GM23338 (cell line): ENCODE measurements at regions not wholly inside any gene's neighbourhood (a gene's known extent, or its start where the extent isn't known, plus 50 kb on each side); places are given as distances from the start of the nearest gene placed in this dataset.

Experiments used
- ATAC-seq: fragments of 200-7000 bp; cut with Tn5 transposase; 3 replicates; pipeline ENCODE4 v1.9.1; 2020
- DNase-seq: peaks from one replicate; pipeline ENCODE4 v3.0.0-alpha.2; 2015; ENCODE audit warnings: low spot score
- H2AFZ ChIP-seq: fragments of 200-600 bp; sonication (generic); 2 replicates; pipeline ENCODE4 v1.8.0; 2016; ENCODE audit warnings: antibody characterized with exemption, mild to moderate bottlenecking, moderate library complexity
- H3F3A ChIP-seq: fragments of 200-600 bp; sonication (generic); replicated peaks from 2 replicates; pipeline ENCODE4 v1.8.0; 2017; ENCODE audit warnings: antibody characterized with exemption, mixed run types, low read depth
- H3K27ac ChIP-seq: fragments of 200-600 bp; sonication (generic); 2 replicates; pipeline ENCODE4 v1.6.1; 2016; ENCODE audit warnings: low read depth
- H3K27me3 ChIP-seq: fragments of 200-600 bp; sonication (generic); 2 replicates; pipeline ENCODE4 v1.8.0; 2016; ENCODE audit warnings: mild to moderate bottlenecking, mixed run types, moderate library complexity; ENCODE audit not compliant: insufficient read depth
- H3K36me3 ChIP-seq: fragments of 200-600 bp; sonication (generic); 2 replicates; pipeline ENCODE4 v1.8.0; 2016; ENCODE audit warnings: mild to moderate bottlenecking; ENCODE audit not compliant: insufficient read depth
- H3K4me1 ChIP-seq: fragments of 200-600 bp; sonication (generic); 2 replicates; pipeline ENCODE4 v1.8.0; 2016; ENCODE audit warnings: mild to moderate bottlenecking, moderate library complexity; ENCODE audit not compliant: insufficient read depth
- H3K4me2 ChIP-seq: fragments of 200-600 bp; sonication (generic); 2 replicates; pipeline ENCODE4 v1.7.1; 2017; ENCODE audit warnings: mixed run types
- H3K4me3 ChIP-seq: fragments of 200-600 bp; sonication (generic); 2 replicates; pipeline ENCODE4 v1.6.1; 2016; ENCODE audit warnings: mixed run types
- H3K79me2 ChIP-seq: fragments of 200-600 bp; sonication (generic); replicated peaks from 2 replicates; pipeline ENCODE4 v1.8.0; 2017; ENCODE audit warnings: mild to moderate bottlenecking; ENCODE audit not compliant: insufficient read depth
- H3K9me2 ChIP-seq: fragments of 200-600 bp; sonication (generic); 2 replicates; pipeline ENCODE4 v1.8.0; 2017; ENCODE audit not compliant: insufficient read depth
- H4K20me1 ChIP-seq: fragments of 200-600 bp; sonication (generic); replicated peaks from 2 replicates; pipeline ENCODE4 v1.8.0; 2017; ENCODE audit warnings: mild to moderate bottlenecking; ENCODE audit not compliant: insufficient read depth
- H3K27ac Mint-ChIP-seq: 2 replicates; pipeline ENCODE4 v1.8.0; 2020; ENCODE audit warnings: inconsistent platforms, mild to moderate bottlenecking, moderate library complexity, mixed read lengths
- H3K27me3 Mint-ChIP-seq: 3 replicates; pipeline ENCODE4 v1.8.0; 2022; ENCODE audit warnings: low read depth, mild to moderate bottlenecking, moderate library complexity, mixed read lengths, inconsistent platforms; ENCODE audit not compliant: insufficient read depth, poor library complexity
- H3K36me3 Mint-ChIP-seq: 3 replicates; pipeline ENCODE4 v1.8.0; 2021; ENCODE audit warnings: low read depth, mild to moderate bottlenecking, inconsistent platforms, moderate library complexity, mixed read lengths
- H3K4me1 Mint-ChIP-seq: 3 replicates; pipeline ENCODE4 v1.8.0; 2020; ENCODE audit warnings: mild to moderate bottlenecking, inconsistent platforms, mixed read lengths
- H3K4me3 Mint-ChIP-seq: 3 replicates; pipeline ENCODE4 v1.8.0; 2021; ENCODE audit warnings: moderate library complexity, mild to moderate bottlenecking, inconsistent platforms, mixed read lengths
- H3K9me3 Mint-ChIP-seq: 3 replicates; pipeline ENCODE4 v1.8.0; 2020; ENCODE audit warnings: moderate library complexity, mild to moderate bottlenecking, inconsistent platforms, mixed read lengths
- EZH2phosphoT487 ChIP-seq: fragments of 200-600 bp; sonication (generic); IDR thresholded peaks from one replicate; pipeline ENCODE4 v1.8.1; 2018; ENCODE audit warnings: antibody characterized with exemption; ENCODE audit not compliant: unreplicated experiment
- REST ChIP-seq: IDR thresholded peaks from one replicate; pipeline ENCODE4 v1.6.1; 2018; ENCODE audit warnings: antibody characterized with exemption; ENCODE audit not compliant: unreplicated experiment
- ZNF114 ChIP-seq: fragments of 250-450 bp; sonication (Bioruptor Pico); IDR thresholded peaks from 2 replicates; pipeline ENCODE4 v1.5.0; 2020; ENCODE audit warnings: mild to moderate bottlenecking, moderate library complexity
- ZNF331 ChIP-seq: fragments of 250-450 bp; sonication (Bioruptor Pico); IDR thresholded peaks from 2 replicates; pipeline ENCODE4 v1.5.0; 2020; ENCODE audit warnings: low read depth, mild to moderate bottlenecking, moderate library complexity
- ZNF462 ChIP-seq: fragments of 250-450 bp; sonication (Bioruptor Pico); IDR thresholded peaks from 2 replicates; pipeline ENCODE4 v1.5.0; 2020; ENCODE audit warnings: mild to moderate bottlenecking, moderate library complexity
- TF ChIP-seq, protein P1 (sequence below): IDR thresholded peaks from 2 replicates; pipeline ENCODE4 v1.6.1; 2016; ENCODE audit warnings: antibody characterized with exemption

- H2AFZ ChIP-seq, result no peak overlapping the region
- H3K4me3 Mint-ChIP-seq, result no peak overlapping the region
- no peaks in the 10 kb centered on the region for H3K36me3 Mint-ChIP-seq
- H3K27me3 ChIP-seq, result no peaks in the 10 kb centered on the region
- no peak overlapping the region for H3K27ac ChIP-seq
- DNase-seq, result no peak
- H3K36me3 ChIP-seq, result no peaks in the 10 kb centered on the region
- no peak for ATAC-seq
- no peak overlapping the region for H3K4me3 ChIP-seq
- peaks cover 59% of the 10 kb centered on the region for H3K4me1 Mint-ChIP-seq
- H4K20me1 ChIP-seq, result no peaks in the 10 kb centered on the region
- H3K4me2 ChIP-seq, result no peak overlapping the region
- H3K9me3 Mint-ChIP-seq, result no peaks in the 10 kb centered on the region; the same call in 2 of the 3 replicates
- peaks cover 1% of the 10 kb centered on the region for H3K27me3 Mint-ChIP-seq
- H3K79me2 ChIP-seq, result no peaks in the 10 kb centered on the region
- TF ChIP-seq ZNF331 (CRISPR knock-in tag), result no peak
- TF ChIP-seq ZNF114 (CRISPR knock-in tag), result no peak
- TF ChIP-seq REST, result no peak
- no peak for TF ChIP-seq EZH2phosphoT487
- TF ChIP-seq, protein P1, sequence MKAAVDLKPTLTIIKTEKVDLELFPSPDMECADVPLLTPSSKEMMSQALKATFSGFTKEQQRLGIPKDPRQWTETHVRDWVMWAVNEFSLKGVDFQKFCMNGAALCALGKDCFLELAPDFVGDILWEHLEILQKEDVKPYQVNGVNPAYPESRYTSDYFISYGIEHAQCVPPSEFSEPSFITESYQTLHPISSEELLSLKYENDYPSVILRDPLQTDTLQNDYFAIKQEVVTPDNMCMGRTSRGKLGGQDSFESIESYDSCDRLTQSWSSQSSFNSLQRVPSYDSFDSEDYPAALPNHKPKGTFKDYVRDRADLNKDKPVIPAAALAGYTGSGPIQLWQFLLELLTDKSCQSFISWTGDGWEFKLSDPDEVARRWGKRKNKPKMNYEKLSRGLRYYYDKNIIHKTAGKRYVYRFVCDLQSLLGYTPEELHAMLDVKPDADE, result no peak
- TF ChIP-seq ZNF462, result no peak
- H3K9me2 ChIP-seq, result peaks cover 5% of the 10 kb centered on the region; the same call in 1 of the 2 replicates
- H3K4me1 ChIP-seq, result peaks cover 66% of the 10 kb centered on the region
- peaks cover 14% of the 10 kb centered on the region for H3F3A ChIP-seq
- H3K27ac Mint-ChIP-seq, result no peak overlapping the region
Observed at GRCh38 chr5:125059255-125060002, 313.0 kb upstream of the ZNF608 start.
